ENCODE measurements at regions not wholly inside any gene's neighbourhood (a gene's known extent, or its start where the extent isn't known, plus 50 kb on each side); places are given as distances from the start of the nearest gene placed in this dataset.
A peak's percentile ranks its signal among the peaks of the same experiment; 100 is the strongest.
"Not testable (repeated sequence)": the region's sequence is repeated elsewhere in the genome, so short reads cannot be mapped to it uniquely, and the experiment has no call there.

GRCh38 chr5:1983401-1983800, 100.7 kb upstream of the IRX4 start:
- Histone ChIP-seq H3K9me3 (no peaks in the 10 kb centered on the region), H3K4me3 (no peak overlapping the region), H3K27ac (no peak overlapping the region), H3K27me3 (replicated peaks; ENCODE audit: insufficient read depth) (no peaks in the 10 kb centered on the region), H3K36me3 (no peaks in the 10 kb centered on the region), H3K4me1 (replicated peaks) (no peaks in the 10 kb centered on the region)
- 94% methylated on average over 18 of the region's 18 CpGs for WGBS
- DNase-seq (ENCODE audit: low spot score): no peak
- intact Hi-C loops (cut with DNase I): no loop called here
- TF ChIP-seq POLR2AphosphoS5 (IDR thresholded peaks at IDR 0.05) (no peak), CTCF (IDR thresholded peaks at IDR 0.05) (no peak), POLR2A (IDR thresholded peaks at IDR 0.05) (no peak)

- DNase-seq (ENCODE audit: low spot score); intact Hi-C loops (cut with DNase I); H3K4me3 ChIP-seq; H3K27ac ChIP-seq; H3K36me3 ChIP-seq; H3K4me1 ChIP-seq (replicated peaks); H3K9me3 ChIP-seq; H3K27me3 ChIP-seq (replicated peaks; ENCODE audit: insufficient read depth): not testable (repeated sequence)
- 84% methylated on average over 8 of the region's 8 CpGs for WGBS
These were observed 99.8 kb upstream of the IRX4 start for GRCh38 chr5:1982561-1982960.

GRCh38 chr5:1975898-1976765, 93.4 kb upstream of the IRX4 start:
- no peak overlapping the region for H3K4me3 ChIP-seq
- H3K27ac ChIP-seq: no peak overlapping the region
- no peaks in the 10 kb centered on the region for H3K36me3 ChIP-seq
- no peak for DNase-seq (ENCODE audit: low spot score)
- no peaks in the 10 kb centered on the region for H3K4me1 ChIP-seq (replicated peaks)
- no peaks in the 10 kb centered on the region for H3K9me3 ChIP-seq
- TF ChIP-seq POLR2AphosphoS5 (IDR thresholded peaks at IDR 0.05): no peak
- peak in 3 of 4 experiments; percentile 8 to 47 (median 45) for TF ChIP-seq CTCF (IDR thresholded peaks at IDR 0.05)
- 61% methylated on average over 12 of the region's 12 CpGs for WGBS
- intact Hi-C loops (cut with DNase I): no loop called here
- H3K27me3 ChIP-seq (replicated peaks; ENCODE audit: insufficient read depth): no peaks in the 10 kb centered on the region

- Histone ChIP-seq H3K27me3 (replicated peaks; ENCODE audit: insufficient read depth) (no peaks in the 10 kb centered on the region), H3K4me3 (no peak overlapping the region), H3K27ac (no peak overlapping the region), H3K9me3 (no peaks in the 10 kb centered on the region), H3K4me1 (replicated peaks) (no peaks in the 10 kb centered on the region), H3K36me3 (no peaks in the 10 kb centered on the region)
- WGBS: 33% methylated on average over 7 of the region's 7 CpGs
- TF ChIP-seq POLR2AphosphoS5 (IDR thresholded peaks at IDR 0.05) (peak; percentile 13), POLR2A (IDR thresholded peaks at IDR 0.05) (no peak), CTCF (IDR thresholded peaks at IDR 0.05) (no peak)
- peak; percentile 60 for DNase-seq (ENCODE audit: low spot score)
- intact Hi-C loops (cut with DNase I): no loop called here
These were observed 92.6 kb upstream of the IRX4 start for GRCh38 chr5:1975406-1975715.

- no peak for DNase-seq (ENCODE audit: low spot score)
- TF ChIP-seq POLR2A (IDR thresholded peaks at IDR 0.05) (no peak), CTCF (IDR thresholded peaks at IDR 0.05) (no peak), POLR2AphosphoS5 (IDR thresholded peaks at IDR 0.05) (no peak)
- intact Hi-C loops (cut with DNase I): no loop called here
- H3K4me3 ChIP-seq: no peak overlapping the region
- no peak overlapping the region for H3K27ac ChIP-seq
- H3K4me1 ChIP-seq (replicated peaks): no peaks in the 10 kb centered on the region
- no peaks in the 10 kb centered on the region for H3K9me3 ChIP-seq
- H3K36me3 ChIP-seq: no peaks in the 10 kb centered on the region
- H3K27me3 ChIP-seq (replicated peaks; ENCODE audit: insufficient read depth): no peaks in the 10 kb centered on the region
- 87% methylated on average over 17 of the region's 18 CpGs for WGBS
These were observed 92.0 kb upstream of the IRX4 start for GRCh38 chr5:1974501-1975405.
